ENCODE measurements at regions not wholly inside any gene's neighbourhood (a gene's known extent, or its start where the extent isn't known, plus 50 kb on each side); places are given as distances from the start of the nearest gene placed in this dataset.

- DNase-seq (ENCODE audit: low read depth in 2 of 2) = no peak
These were observed 130.1 kb upstream of the INHBA start for GRCh38 chr7:41832941-41833340.

DNA sequence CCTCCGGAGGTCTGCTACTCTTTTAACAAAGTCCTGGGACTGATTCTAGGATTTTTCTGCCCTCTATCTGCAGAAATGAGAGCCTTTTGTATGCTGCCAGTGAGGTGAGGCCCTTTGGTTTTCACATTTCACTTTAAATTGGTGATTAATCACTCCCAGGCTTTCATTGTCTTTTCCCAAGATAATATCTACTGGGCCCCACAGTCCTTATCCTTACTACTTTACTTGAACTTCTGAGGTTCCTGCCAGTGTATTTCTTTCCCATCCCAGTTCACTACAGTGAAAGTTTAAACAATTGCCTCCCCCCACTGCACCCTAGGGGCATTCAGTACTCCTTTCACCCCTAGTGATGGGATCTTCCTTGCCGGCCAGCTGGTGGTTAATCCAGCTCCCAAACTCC, 127.4 kb upstream of the INHBA start:
- DNase-seq (ENCODE audit: low read depth in 2 of 2) = no peak

GRCh38 chr7:41828911-41829310, 126.0 kb upstream of the INHBA start:
- no peak for DNase-seq (ENCODE audit: low read depth in 2 of 2)

GRCh38 chr7:41826641-41827040, 123.8 kb upstream of the INHBA start:
- no peak for DNase-seq (ENCODE audit: low read depth in 2 of 2)

DNA sequence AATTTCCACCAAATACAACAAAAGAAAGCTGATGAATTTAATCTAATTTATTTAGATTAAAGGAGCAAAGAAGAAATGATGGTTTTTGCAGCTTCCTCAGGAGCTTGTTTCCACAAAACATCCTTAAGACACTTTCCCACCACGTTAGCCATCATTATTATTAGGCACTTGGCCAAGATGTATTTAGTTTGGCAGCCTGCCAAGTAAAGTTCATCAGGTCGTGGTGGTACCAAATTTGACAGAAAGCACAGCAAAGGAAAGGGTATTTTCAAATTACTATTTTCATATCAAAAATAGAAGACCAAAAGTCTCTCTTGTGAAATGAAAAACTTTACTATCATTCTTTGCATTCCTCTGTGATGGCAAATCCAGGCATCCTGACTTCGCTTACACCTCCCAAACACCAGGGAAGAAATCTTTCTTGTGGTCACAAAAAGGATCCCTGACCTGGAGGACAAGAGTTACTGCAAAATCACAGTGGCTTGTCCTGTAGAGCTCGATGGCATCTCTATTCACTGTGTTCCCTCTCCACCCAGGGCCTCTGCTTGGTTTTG, 123.1 kb upstream of the INHBA start:
- DNase-seq (ENCODE audit: low read depth in 2 of 2) = no peak

DNA sequence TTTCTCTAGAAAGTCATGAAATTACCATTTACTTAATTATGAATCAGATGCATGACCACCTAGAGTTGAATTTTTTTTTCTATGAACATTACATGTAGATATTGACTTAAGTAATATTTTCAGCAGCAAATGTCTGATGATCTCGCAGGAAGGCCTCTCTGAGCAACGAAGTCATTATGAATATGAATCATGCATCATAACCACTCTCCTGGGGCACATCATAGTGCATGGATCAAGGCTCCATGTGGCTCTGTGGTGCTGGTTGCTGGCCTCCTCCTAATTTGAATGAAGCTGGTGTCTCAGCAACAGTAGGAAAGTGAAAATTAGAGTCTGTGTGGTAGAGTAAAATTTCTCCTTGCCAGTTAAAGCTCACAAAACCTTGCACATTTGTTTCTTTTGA, 121.4 kb upstream of the INHBA start:
- DNase-seq (ENCODE audit: low read depth in 2 of 2) = no peak

DNA sequence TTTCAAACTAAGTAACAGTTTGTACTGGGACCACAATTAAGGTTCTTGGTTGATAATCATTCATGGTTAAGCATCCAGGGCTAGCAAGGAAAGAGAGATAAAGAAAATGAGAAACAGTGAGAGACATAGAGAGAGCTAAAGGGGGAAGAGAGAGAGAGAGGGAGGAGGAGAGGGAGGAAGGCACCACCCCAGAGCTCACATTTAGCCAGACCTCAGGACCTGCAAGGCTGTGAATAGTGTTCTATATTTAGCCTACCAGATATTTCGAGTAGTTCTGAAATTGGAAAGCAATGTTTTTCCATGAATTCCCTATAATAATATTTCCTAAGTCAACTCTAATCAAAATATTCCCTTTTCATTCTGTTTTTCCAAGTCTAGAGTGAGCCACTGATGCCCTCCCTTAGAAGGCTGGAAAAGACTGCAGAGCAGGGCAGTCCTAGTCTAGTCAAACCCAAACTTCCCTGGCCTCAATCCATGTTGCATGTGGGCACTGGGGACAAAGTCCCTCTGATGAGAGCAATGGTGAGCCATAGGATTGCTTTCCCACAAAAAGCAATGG, 119.4 kb upstream of the INHBA start:
- no peak for DNase-seq (ENCODE audit: low read depth in 2 of 2)

- no peak for DNase-seq (ENCODE audit: low read depth in 2 of 2)
These were observed 118.8 kb upstream of the INHBA start for GRCh38 chr7:41821521-41822213.

- no peak for DNase-seq (ENCODE audit: low read depth in 2 of 2)
These were observed 117.3 kb upstream of the INHBA start for GRCh38 chr7:41820111-41820671.

DNA sequence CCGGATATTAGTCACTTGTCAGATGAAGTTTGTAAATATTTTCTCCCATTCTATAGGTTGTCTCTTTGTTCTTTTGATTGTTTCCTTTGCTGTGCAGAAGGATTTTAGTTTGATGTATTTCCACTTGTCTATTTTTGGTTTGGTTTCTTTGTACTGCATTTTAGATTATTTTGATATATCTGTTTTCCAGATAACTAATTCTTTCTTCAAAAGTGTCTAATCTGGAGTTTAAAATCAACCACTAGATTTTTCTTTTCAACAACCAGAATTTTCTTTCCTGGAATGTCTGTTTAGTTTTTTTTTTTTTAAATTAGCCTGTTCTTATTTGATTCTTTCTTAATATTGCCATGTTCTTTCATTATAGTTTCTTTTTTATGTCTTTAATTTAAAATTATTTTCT, 116.8 kb upstream of the INHBA start:
- no peak for DNase-seq (ENCODE audit: low read depth in 2 of 2)

- no peak for DNase-seq (ENCODE audit: low read depth in 2 of 2)
These were observed 116.0 kb upstream of the INHBA start for GRCh38 chr7:41818765-41819398.

- DNase-seq (ENCODE audit: low read depth in 2 of 2) = no peak
These were observed 114.5 kb upstream of the INHBA start for GRCh38 chr7:41817386-41817785.

DNA sequence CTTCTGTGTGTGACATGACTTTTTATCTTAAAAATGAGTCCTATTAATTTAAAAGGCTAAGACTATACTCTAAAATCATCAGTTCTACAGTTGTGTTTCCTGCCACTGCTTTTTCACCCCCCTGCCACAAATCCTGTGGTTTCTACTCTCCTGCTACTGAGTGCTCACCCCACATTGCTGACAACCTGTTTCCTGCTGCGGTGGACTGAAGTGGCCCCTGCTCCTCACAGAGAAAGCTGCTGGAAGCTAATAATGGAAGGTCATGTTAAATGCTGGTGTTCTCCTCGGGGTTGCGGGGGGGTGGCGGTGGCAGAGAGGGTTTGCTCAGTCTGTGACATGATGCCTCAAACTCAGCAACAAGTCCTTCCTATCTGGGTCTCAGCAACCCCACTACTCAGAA, 113.2 kb upstream of the INHBA start:
- no peak for DNase-seq (ENCODE audit: low read depth in 2 of 2)

- DNase-seq (ENCODE audit: low read depth in 2 of 2) = no peak
These were observed 112.0 kb upstream of the INHBA start for GRCh38 chr7:41814888-41815287.

GRCh38 chr7:41813286-41813685, 110.4 kb upstream of the INHBA start:
- DNase-seq (ENCODE audit: low read depth in 2 of 2) = no peak

- no peak for DNase-seq (ENCODE audit: low read depth in 2 of 2)
These were observed 109.1 kb upstream of the INHBA start for GRCh38 chr7:41811941-41812340.

GRCh38 chr7:41809940-41810576, 107.2 kb upstream of the INHBA start:
- no peak for DNase-seq (ENCODE audit: low read depth in 2 of 2)

- no peak for DNase-seq (ENCODE audit: low read depth in 2 of 2)
These were observed 106.6 kb upstream of the INHBA start for GRCh38 chr7:41809529-41809939.

- no peak for DNase-seq (ENCODE audit: low read depth in 2 of 2)
These were observed 106.2 kb upstream of the INHBA start for GRCh38 chr7:41809116-41809515.

- no peak for DNase-seq (ENCODE audit: low read depth in 2 of 2)
These were observed 105.7 kb upstream of the INHBA start for GRCh38 chr7:41808541-41808940.

GRCh38 chr7:41803569-41803968, 100.7 kb upstream of the INHBA start:
- no peak for DNase-seq (ENCODE audit: low read depth in 2 of 2)

DNA sequence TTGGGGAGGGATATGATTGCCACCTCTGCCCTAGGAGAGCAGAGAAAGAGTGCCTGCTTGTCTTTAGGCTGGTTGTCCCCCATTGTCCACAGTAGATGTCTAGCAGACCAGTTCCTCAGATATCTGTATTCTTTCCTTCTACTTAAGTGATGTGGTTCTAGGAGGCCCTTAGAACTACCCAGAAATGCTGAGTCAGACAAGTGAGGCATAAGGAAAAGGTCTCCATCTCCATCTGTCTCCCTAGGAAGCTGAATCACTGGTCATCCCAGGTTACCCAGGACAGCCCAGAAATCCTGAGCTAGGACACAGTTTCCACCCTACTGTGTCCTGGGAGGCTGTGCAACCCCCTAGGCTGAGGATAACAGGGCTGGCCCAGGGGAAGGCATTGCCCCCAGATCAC, 93.4 kb upstream of the INHBA start:
- DNase-seq (ENCODE audit: low read depth in 2 of 2) = no peak
